Left renal pelvis (tissue), 4 donors: ENCODE measurements at regions not wholly inside any gene's neighbourhood (a gene's known extent, or its start where the extent isn't known, plus 50 kb on each side); places are given as distances from the start of the nearest gene placed in this dataset.

Experiments
- DNase-seq, 4 donors: peaks; one replicate each; pipeline ENCODE4 v3.0.0-alpha.2; 2013; ENCODE audit warnings: low read depth in 4 of 4, low spot score in 3 of 4

GRCh38 chr15:95565016-95565600 lies 765.4 kb upstream of the NR2F2 start:
- no peak for DNase-seq

GRCh38 chr15:95565690-95566089 lies 764.8 kb upstream of the NR2F2 start:
- peak in 1 of 4 donors; percentile 49 for DNase-seq

- no peak for DNase-seq
These were observed 762.8 kb upstream of the NR2F2 start for GRCh38 chr15:95567686-95568085.

- no peak for DNase-seq
These were observed 756.4 kb upstream of the NR2F2 start for GRCh38 chr15:95574053-95574452.

- DNase-seq = peak in 2 of 4 donors; percentile 56 to 63
These were observed 752.6 kb upstream of the NR2F2 start for GRCh38 chr15:95577927-95578326.

- no peak for DNase-seq
These were observed 750.4 kb upstream of the NR2F2 start for GRCh38 chr15:95580121-95580520.

GRCh38 chr15:95581595-95581994 lies 748.9 kb upstream of the NR2F2 start:
- no peak for DNase-seq

- no peak for DNase-seq
These were observed 746.4 kb upstream of the NR2F2 start for GRCh38 chr15:95584088-95584487.

- DNase-seq = no peak
These were observed 742.4 kb upstream of the NR2F2 start for GRCh38 chr15:95588056-95588455.

GRCh38 chr15:95590533-95591044 lies 739.9 kb upstream of the NR2F2 start:
- no peak for DNase-seq

- DNase-seq = no peak
These were observed 739.2 kb upstream of the NR2F2 start for GRCh38 chr15:95591270-95591669.

- no peak for DNase-seq
These were observed 738.6 kb upstream of the NR2F2 start for GRCh38 chr15:95591886-95592285.

GRCh38 chr15:95594496-95594895 lies 736.0 kb upstream of the NR2F2 start:
- DNase-seq = no peak

GRCh38 chr15:95595759-95596158 lies 734.7 kb upstream of the NR2F2 start:
- no peak for DNase-seq

- no peak for DNase-seq
These were observed 734.0 kb upstream of the NR2F2 start for GRCh38 chr15:95596496-95596895.

- no peak for DNase-seq
These were observed 732.1 kb upstream of the NR2F2 start for GRCh38 chr15:95598251-95598855.

GRCh38 chr15:95600367-95600766 lies 730.1 kb upstream of the NR2F2 start:
- DNase-seq = no peak

GRCh38 chr15:95600884-95601283 lies 729.6 kb upstream of the NR2F2 start:
- DNase-seq = no peak

GRCh38 chr15:95601525-95601924 lies 729.0 kb upstream of the NR2F2 start:
- DNase-seq = no peak

- no peak for DNase-seq
These were observed 726.7 kb upstream of the NR2F2 start for GRCh38 chr15:95603802-95604201.

GRCh38 chr15:95604634-95605036 lies 725.9 kb upstream of the NR2F2 start:
- DNase-seq = peak in 1 of 4 donors; percentile 45

- DNase-seq = no peak
These were observed 725.4 kb upstream of the NR2F2 start for GRCh38 chr15:95605098-95605497.

GRCh38 chr15:95606551-95606950 lies 723.9 kb upstream of the NR2F2 start:
- DNase-seq = no peak
